ENCODE measurements at regions not wholly inside any gene's neighbourhood (a gene's known extent, or its start where the extent isn't known, plus 50 kb on each side); places are given as distances from the start of the nearest gene placed in this dataset.
A peak's percentile ranks its signal among the peaks of the same experiment; 100 is the strongest.

- DNase-seq (ENCODE audit: low read depth) = no peak
Observed at GRCh38 chr13:39159846-39160370, 121.7 kb downstream of the NHLRC3 start.

- DNase-seq (ENCODE audit: low read depth) = no peak
Observed at GRCh38 chr13:39167018-39167417, 128.8 kb downstream of the NHLRC3 start.

GRCh38 chr13:39170711-39171110 is 132.5 kb downstream of the NHLRC3 start:
- no peak for DNase-seq (ENCODE audit: low read depth)

- no peak for DNase-seq (ENCODE audit: low read depth)
Observed at GRCh38 chr13:39185326-39185725, 147.1 kb downstream of the NHLRC3 start.

- DNase-seq (ENCODE audit: low read depth) = peak; percentile 74
Observed at GRCh38 chr13:39186205-39186875, 148.1 kb downstream of the NHLRC3 start.

GRCh38 chr13:39189778-39190177 is 151.5 kb downstream of the NHLRC3 start:
- DNase-seq (ENCODE audit: low read depth) = no peak

- DNase-seq (ENCODE audit: low read depth) = no peak
Observed at GRCh38 chr13:39196965-39197646, 158.8 kb downstream of the NHLRC3 start.

GRCh38 chr13:39197647-39198007 is 159.4 kb downstream of the NHLRC3 start:
- DNase-seq (ENCODE audit: low read depth) = no peak

GRCh38 chr13:39200249-39200910 is 162.1 kb downstream of the NHLRC3 start:
- no peak for DNase-seq (ENCODE audit: low read depth)

GRCh38 chr13:39201180-39201579 is 162.9 kb downstream of the NHLRC3 start:
- DNase-seq (ENCODE audit: low read depth) = no peak

GRCh38 chr13:39202746-39203145 is 164.5 kb downstream of the NHLRC3 start:
- no peak for DNase-seq (ENCODE audit: low read depth)

GRCh38 chr13:39208636-39209035 is 170.4 kb downstream of the NHLRC3 start:
- DNase-seq (ENCODE audit: low read depth) = no peak

GRCh38 chr13:39209731-39210531 is 171.7 kb downstream of the NHLRC3 start:
- DNase-seq (ENCODE audit: low read depth) = no peak

- no peak for DNase-seq (ENCODE audit: low read depth)
Observed at GRCh38 chr13:39210961-39211534, 172.8 kb downstream of the NHLRC3 start.

GRCh38 chr13:39215971-39216370 is 177.7 kb downstream of the NHLRC3 start:
- DNase-seq (ENCODE audit: low read depth) = no peak

- DNase-seq (ENCODE audit: low read depth) = no peak
Observed at GRCh38 chr13:39217471-39217870, 179.2 kb downstream of the NHLRC3 start.

GRCh38 chr13:39224671-39225240 is 186.5 kb downstream of the NHLRC3 start:
- DNase-seq (ENCODE audit: low read depth) = no peak

- no peak for DNase-seq (ENCODE audit: low read depth)
Observed at GRCh38 chr13:39225860-39226259, 187.6 kb downstream of the NHLRC3 start.

- DNase-seq (ENCODE audit: low read depth) = no peak
Observed at GRCh38 chr13:39226359-39226758, 188.1 kb downstream of the NHLRC3 start.

GRCh38 chr13:39232401-39232980 is 194.2 kb downstream of the NHLRC3 start:
- no peak for DNase-seq (ENCODE audit: low read depth)

- DNase-seq (ENCODE audit: low read depth) = no peak
Observed at GRCh38 chr13:39232999-39233398, 194.7 kb downstream of the NHLRC3 start.

Measured in forelimb muscle (tissue), 1 donor.